HG03159 (cell line): ENCODE measurements at regions not wholly inside any gene's neighbourhood (a gene's known extent, or its start where the extent isn't known, plus 50 kb on each side); places are given as distances from the start of the nearest gene placed in this dataset.

Experiments used
- ATAC-seq: cut with Tn5 transposase; IDR thresholded peaks from one replicate; pipeline ENCODE4 v1.9.1; 2021; ENCODE audit warnings: mild to moderate bottlenecking, moderate library complexity; ENCODE audit not compliant: unreplicated experiment

DNA sequence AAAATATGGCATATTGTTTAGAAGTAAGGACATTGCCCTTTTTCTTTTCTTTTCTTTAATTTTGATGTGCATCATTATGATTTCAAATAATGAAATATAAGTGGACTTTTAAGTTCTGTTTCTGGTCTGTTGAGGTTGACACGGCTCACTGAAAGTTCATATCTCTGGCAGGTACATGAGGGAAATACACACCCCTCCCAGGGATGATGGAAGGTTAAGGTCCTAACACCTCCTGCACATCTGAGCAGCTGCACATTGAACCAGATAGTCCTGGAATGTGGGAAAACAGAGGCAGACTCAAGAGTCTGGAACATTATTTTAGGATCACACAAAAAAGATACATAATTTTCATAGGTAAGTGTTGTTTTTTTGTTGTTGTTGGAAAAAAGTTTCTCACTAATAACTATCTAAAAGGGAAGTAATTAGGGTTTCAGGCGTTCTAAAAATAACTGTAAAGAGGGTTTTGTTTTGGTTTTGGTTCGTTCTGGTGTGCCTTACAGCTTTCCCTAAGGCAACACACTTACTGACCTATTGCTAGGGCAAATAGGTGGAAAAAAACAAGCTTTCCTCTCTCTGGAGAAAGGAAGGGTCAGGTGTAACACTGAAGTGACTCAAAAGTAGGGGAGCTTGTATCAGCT lies 201.2 kb upstream of the PRKCQ start:
- peak; percentile 69 for ATAC-seq

GRCh38 chr10:6780008-6780677 lies 200.1 kb upstream of the PRKCQ start:
- no peak for ATAC-seq

DNA sequence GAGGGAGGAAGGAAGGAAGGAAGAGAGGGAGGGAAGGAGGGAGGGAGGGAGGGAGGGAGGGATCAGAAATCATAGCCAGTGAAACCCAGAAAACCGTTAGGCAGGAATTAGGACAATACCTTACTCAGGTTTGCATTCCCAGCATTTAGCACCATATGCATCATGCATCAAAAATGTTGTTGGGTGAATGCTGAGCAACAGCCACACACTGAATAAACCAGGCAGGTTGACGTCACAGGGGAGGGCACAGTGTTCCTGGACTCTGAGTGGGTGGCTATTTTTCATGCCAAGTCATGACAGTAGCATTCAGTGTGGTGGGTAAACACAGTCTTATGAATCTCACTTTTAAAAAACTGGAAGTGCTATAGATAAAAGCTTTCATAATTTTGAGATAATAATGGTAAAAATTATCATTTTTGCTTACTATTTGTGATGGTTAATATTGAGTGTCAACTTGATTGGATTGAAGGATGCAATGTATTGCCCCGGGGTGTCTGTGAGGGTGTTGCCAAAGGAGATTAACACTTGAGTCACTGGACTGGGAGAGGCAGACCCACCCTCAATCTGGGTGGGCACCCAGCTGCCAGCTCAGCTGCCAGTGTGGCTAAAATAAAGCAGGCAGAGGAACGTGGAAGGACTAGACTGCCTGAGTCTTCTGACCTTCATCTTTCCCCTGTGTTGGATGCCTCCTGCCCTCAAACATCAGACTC lies 199.1 kb upstream of the PRKCQ start:
- no peak for ATAC-seq

DNA sequence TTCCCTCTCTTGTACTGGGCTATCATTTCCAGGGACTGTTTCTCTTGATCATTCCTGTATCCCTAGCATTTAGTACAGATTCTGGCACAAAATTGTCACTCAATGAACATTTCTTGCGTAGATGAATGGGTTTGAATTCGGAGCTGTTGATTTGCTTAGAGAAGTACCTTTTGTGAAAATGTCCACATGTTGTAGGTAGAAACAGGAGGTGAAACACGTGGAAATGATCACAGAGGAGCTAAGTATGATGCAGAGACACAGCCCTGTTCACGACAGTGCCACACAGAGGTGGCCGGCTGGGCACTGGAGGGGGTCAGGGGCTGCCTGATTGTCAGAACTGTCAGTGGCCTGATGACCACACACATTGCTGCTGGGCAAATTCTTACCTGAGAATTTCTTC lies 196.1 kb upstream of the PRKCQ start:
- no peak for ATAC-seq

DNA sequence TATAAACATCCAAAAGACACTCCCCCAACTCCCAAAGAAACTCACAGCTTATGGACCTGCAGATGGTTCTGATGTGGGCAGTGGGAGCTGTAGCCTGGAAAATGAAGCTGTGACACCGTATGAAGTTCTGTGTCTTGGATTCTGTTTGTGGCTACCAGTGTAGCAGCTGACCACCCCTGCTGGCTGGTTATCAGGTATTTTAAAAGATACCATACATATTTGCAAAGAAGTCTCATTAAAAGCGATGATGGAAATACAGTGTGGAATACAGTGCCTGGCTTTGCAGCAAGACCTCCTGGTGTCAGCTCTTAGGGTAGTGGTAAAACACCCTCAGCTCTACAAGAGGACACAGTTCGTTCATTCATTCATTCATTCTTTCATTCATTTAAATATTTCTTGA lies 194.3 kb upstream of the PRKCQ start:
- ATAC-seq = no peak

GRCh38 chr10:6771331-6771730 lies 191.3 kb upstream of the PRKCQ start:
- ATAC-seq = no peak

GRCh38 chr10:6770846-6771245 lies 190.8 kb upstream of the PRKCQ start:
- no peak for ATAC-seq

GRCh38 chr10:6769704-6770417 lies 189.8 kb upstream of the PRKCQ start:
- ATAC-seq = no peak

GRCh38 chr10:6766131-6766801 lies 186.2 kb upstream of the PRKCQ start:
- no peak for ATAC-seq

DNA sequence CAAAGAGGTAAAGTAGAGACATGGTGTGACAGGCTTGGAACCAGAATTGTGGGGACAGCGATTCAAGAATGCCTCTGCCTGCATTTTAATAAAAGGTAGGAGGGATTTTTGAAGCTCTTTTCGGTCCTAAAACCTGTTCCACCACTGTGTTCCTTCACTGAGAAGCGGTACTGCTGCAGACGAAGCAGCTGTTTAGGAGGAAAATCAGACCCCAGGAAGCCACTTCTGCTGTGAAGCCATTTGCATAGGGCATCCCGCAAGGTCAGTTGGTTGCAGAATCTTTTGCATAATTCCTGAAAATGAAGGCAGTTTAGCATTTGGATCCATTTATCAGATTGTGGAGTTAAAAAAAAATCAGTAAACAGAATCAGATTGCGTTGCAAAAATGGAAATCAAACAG lies 183.3 kb upstream of the PRKCQ start:
- ATAC-seq = no peak

- no peak for ATAC-seq
These were observed 182.9 kb upstream of the PRKCQ start for GRCh38 chr10:6763001-6763400.

- ATAC-seq = no peak
These were observed 179.9 kb upstream of the PRKCQ start for GRCh38 chr10:6759961-6760360.

- no peak for ATAC-seq
These were observed 177.1 kb upstream of the PRKCQ start for GRCh38 chr10:6757158-6757557.

DNA sequence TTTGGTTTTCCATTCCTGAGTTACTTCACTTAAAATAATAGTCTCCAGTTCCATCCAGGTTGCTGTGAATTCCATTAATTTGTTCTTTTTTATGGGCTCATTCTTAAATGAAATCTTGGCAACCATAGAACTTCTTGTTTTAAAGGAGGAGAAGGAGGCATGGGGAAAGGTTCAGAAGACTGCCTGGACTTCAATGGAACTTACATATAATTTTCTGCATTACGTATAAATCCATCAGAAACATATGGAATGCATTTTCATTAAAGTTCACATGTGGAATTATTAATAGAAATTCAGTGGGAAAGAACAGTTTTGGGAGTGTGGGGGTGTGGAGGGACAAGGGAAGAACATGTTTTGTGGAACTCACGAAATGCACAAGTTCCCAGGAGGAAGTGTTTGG lies 176.6 kb upstream of the PRKCQ start:
- no peak for ATAC-seq

DNA sequence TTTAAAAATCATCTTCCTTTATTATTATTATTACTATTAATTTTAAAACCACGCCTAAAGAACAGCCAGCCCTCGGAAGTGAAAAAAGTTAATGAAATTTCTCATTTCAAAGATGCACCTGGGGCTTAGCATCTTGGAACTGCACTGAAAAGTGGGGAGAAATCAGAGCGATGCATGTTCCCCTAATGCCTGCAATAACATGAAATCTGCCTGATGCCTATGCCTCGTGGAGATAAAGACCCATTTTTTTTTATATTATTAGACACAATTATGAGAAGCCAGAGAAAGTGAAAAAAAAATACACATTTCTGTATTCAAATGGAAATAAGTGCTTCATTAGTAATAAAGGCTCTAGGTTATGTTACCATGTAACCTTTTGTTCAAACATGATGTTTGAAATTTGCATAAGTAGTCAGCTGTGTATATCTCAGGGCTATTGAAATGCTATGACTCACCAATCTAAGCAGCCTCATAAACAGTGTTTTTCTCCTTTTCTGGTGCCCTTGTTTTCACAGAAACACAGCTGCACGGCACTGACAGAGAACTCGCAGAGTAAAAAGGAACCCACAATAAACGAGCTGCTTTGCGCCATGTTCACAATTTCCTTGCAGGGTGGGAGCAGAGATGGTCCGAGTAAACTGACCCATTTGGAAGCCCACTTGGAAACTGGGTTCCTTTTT lies 175.8 kb upstream of the PRKCQ start:
- no peak for ATAC-seq

GRCh38 chr10:6753644-6754043 lies 173.6 kb upstream of the PRKCQ start:
- ATAC-seq = no peak

GRCh38 chr10:6751363-6751762 lies 171.3 kb upstream of the PRKCQ start:
- no peak for ATAC-seq

GRCh38 chr10:6748981-6749635 lies 169.0 kb upstream of the PRKCQ start:
- ATAC-seq = no peak

- no peak for ATAC-seq
These were observed 168.0 kb upstream of the PRKCQ start for GRCh38 chr10:6748029-6748428.

- ATAC-seq = no peak
These were observed 166.7 kb upstream of the PRKCQ start for GRCh38 chr10:6746782-6747181.
